HL-60 (cell line): ENCODE measurements at regions not wholly inside any gene's neighbourhood (a gene's known extent, or its start where the extent isn't known, plus 50 kb on each side); places are given as distances from the start of the nearest gene placed in this dataset.

Experiments used
- DNase-seq, 2 experiments: peaks; one replicate each; pipeline ENCODE4 v3.0.0-alpha.2; 2010 to 2020; ENCODE audit warnings: low read depth in 1 of 2, low spot score in 1 of 2
- H3K27ac ChIP-seq: fragments of 250-450 bp; sonication (Bioruptor Pico); replicated peaks from 2 replicates; pipeline ENCODE4 v1.5.1; 2020; ENCODE audit warnings: mild to moderate bottlenecking, moderate library complexity
- H3K27me3 ChIP-seq: fragments of 250-450 bp; sonication (Bioruptor Pico); 2 replicates; pipeline ENCODE4 v1.5.1; 2021; ENCODE audit warnings: mild to moderate bottlenecking, moderate library complexity; ENCODE audit not compliant: insufficient read depth, poor library complexity, severe bottlenecking
- H3K4me3 ChIP-seq: replicated peaks from 2 replicates; pipeline ENCODE4 v1.5.1; 2011; ENCODE audit warnings: mild to moderate bottlenecking, control low read depth, low read length; ENCODE audit not compliant: insufficient read depth
- CTCF ChIP-seq: IDR thresholded peaks from one replicate; pipeline ENCODE4 v1.5.1; 2011; ENCODE audit warnings: low read length, control low read depth, inconsistent platforms; ENCODE audit not compliant: insufficient read depth
- GABPA ChIP-seq: IDR thresholded peaks from 2 replicates; pipeline ENCODE4 v1.6.1; 2012; ENCODE audit warnings: low read depth
- POLR2AphosphoS5 ChIP-seq: IDR thresholded peaks from 2 replicates; pipeline ENCODE4 v1.6.1; 2012; ENCODE audit warnings: low read depth
- REST ChIP-seq: IDR thresholded peaks from 2 replicates; pipeline ENCODE4 v1.6.1; 2012; ENCODE audit warnings: low read depth; ENCODE audit not compliant: insufficient replicate concordance
- SPI1 ChIP-seq: IDR thresholded peaks from 2 replicates; pipeline ENCODE4 v1.6.1; 2012; ENCODE audit warnings: low read depth, mild to moderate bottlenecking, borderline replicate concordance

GRCh38 chr1:115560027-115560426 lies 81.7 kb upstream of the VANGL1 start:
- Histone ChIP-seq H3K27me3 (no peaks in the 10 kb centered on the region), H3K4me3 (no peak overlapping the region), H3K27ac (no peak overlapping the region)
- no peak for DNase-seq
- no peak for TF ChIP-seq CTCF
- no peak for TF ChIP-seq REST
- TF ChIP-seq POLR2AphosphoS5 = no peak
- no peak for TF ChIP-seq GABPA
- no peak for TF ChIP-seq SPI1

- Histone ChIP-seq H3K4me3 (no peak overlapping the region), H3K27me3 (no peaks in the 10 kb centered on the region), H3K27ac (no peak overlapping the region)
- no peak for DNase-seq
- TF ChIP-seq REST (no peak), POLR2AphosphoS5 (no peak), CTCF (no peak), GABPA (no peak), SPI1 (no peak)
Measured at GRCh38 chr1:115558275-115558674, 83.5 kb upstream of the VANGL1 start.

- Histone ChIP-seq H3K27ac (no peak overlapping the region), H3K4me3 (no peak overlapping the region), H3K27me3 (no peaks in the 10 kb centered on the region)
- no peak for TF ChIP-seq POLR2AphosphoS5
- no peak for TF ChIP-seq SPI1
- TF ChIP-seq REST = no peak
- no peak for TF ChIP-seq GABPA
- no peak for TF ChIP-seq CTCF
- no peak for DNase-seq
Measured at GRCh38 chr1:115557715-115558114, 84.1 kb upstream of the VANGL1 start.
